GM19351 (cell line): ENCODE measurements at regions not wholly inside any gene's neighbourhood (a gene's known extent, or its start where the extent isn't known, plus 50 kb on each side); places are given as distances from the start of the nearest gene placed in this dataset.

ENCODE experiments used
- ATAC-seq: cut with Tn5 transposase; IDR thresholded peaks from one replicate; pipeline ENCODE4 v1.9.1; 2021; ENCODE audit warnings: mild to moderate bottlenecking, moderate library complexity; ENCODE audit not compliant: unreplicated experiment

DNA sequence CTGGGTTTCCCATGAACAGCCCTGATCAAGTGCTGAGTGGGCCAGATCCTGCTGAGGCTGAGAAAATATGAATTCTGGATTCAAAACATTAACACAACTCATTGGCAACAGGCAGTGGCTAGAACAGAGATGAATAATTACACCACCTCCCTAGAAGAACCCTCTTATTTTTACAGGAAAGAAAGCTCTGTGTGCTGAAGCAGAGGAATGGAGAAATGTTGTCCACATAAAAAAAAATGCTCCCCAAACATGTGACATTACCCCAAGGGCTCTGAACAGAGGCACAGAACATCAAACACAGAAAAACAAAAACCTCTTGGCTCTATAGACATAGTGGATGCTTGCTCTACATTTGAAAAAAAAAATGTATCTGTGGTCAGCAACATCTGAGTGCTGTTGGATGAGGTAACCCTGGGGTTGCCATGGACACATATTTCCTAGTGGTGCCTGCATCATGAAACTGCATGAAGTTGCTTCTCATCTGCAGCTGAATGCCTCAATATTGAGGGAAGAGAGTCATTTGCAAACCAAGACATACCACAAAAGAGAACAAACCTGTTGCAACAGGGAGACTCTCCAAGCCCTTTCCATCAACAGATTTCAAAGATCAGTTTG is 98.8 kb downstream of the SNX19 start:
- ATAC-seq = no peak

- ATAC-seq = no peak
These were observed 96.7 kb downstream of the SNX19 start for GRCh38 chr11:130819625-130820024.
